ENCODE measurements at regions not wholly inside any gene's neighbourhood (a gene's known extent, or its start where the extent isn't known, plus 50 kb on each side); places are given as distances from the start of the nearest gene placed in this dataset.
"Not testable (repeated sequence)": the region's sequence is repeated elsewhere in the genome, so short reads cannot be mapped to it uniquely, and the experiment has no call there.

- peaks cover 10% of the 10 kb centered on the region for H3K27me3 Mint-ChIP-seq (ENCODE audit: low read depth)
- H3K9me3 Mint-ChIP-seq = no peaks in the 10 kb centered on the region
- CTCF ChIA-PET = no interaction called here
- no peak overlapping the region for H3K27ac Mint-ChIP-seq
- H3K4me1 Mint-ChIP-seq (ENCODE audit: low read depth) = no peaks in the 10 kb centered on the region
- H3K4me3 Mint-ChIP-seq = no peak overlapping the region
- no peaks in the 10 kb centered on the region for H3K36me3 Mint-ChIP-seq (ENCODE audit: low read depth)
- DNase-seq = no peak
- intact Hi-C loops (cut with micrococcal nuclease) = no loop called here
These were observed 285.4 kb upstream of the BOD1L1 start for GRCh38 chr4:13912966-13913365.

GRCh38 chr4:13917015-13917414 is 289.5 kb upstream of the BOD1L1 start:
- no peaks in the 10 kb centered on the region for H3K9me3 Mint-ChIP-seq
- no peaks in the 10 kb centered on the region for H3K36me3 Mint-ChIP-seq (ENCODE audit: low read depth)
- DNase-seq = no peak
- no peak overlapping the region for H3K27ac Mint-ChIP-seq
- CTCF ChIA-PET = no interaction called here
- H3K4me1 Mint-ChIP-seq (ENCODE audit: low read depth) = no peaks in the 10 kb centered on the region
- H3K27me3 Mint-ChIP-seq (ENCODE audit: low read depth) = peaks cover 7% of the 10 kb centered on the region
- no peak overlapping the region for H3K4me3 Mint-ChIP-seq
- intact Hi-C loops (cut with micrococcal nuclease) = no loop called here

- no peaks in the 10 kb centered on the region for H3K9me3 Mint-ChIP-seq
- peaks cover 7% of the 10 kb centered on the region for H3K27me3 Mint-ChIP-seq (ENCODE audit: low read depth)
- H3K27ac Mint-ChIP-seq = no peak overlapping the region
- no peaks in the 10 kb centered on the region for H3K36me3 Mint-ChIP-seq (ENCODE audit: low read depth)
- no peaks in the 10 kb centered on the region for H3K4me1 Mint-ChIP-seq (ENCODE audit: low read depth)
- intact Hi-C loops (cut with micrococcal nuclease) = no loop called here
- CTCF ChIA-PET = no interaction called here
- no peak for DNase-seq
- no peak overlapping the region for H3K4me3 Mint-ChIP-seq
These were observed 290.6 kb upstream of the BOD1L1 start for GRCh38 chr4:13918110-13918509.

GRCh38 chr4:13918991-13919441 is 291.5 kb upstream of the BOD1L1 start:
- H3K4me3 Mint-ChIP-seq = no peak overlapping the region
- H3K27me3 Mint-ChIP-seq (ENCODE audit: low read depth) = peaks cover 4% of the 10 kb centered on the region
- DNase-seq = no peak
- H3K27ac Mint-ChIP-seq = no peak overlapping the region
- no peaks in the 10 kb centered on the region for H3K9me3 Mint-ChIP-seq
- CTCF ChIA-PET = no interaction called here
- H3K4me1 Mint-ChIP-seq (ENCODE audit: low read depth) = no peaks in the 10 kb centered on the region
- H3K36me3 Mint-ChIP-seq (ENCODE audit: low read depth) = no peaks in the 10 kb centered on the region
- intact Hi-C loops (cut with micrococcal nuclease) = no loop called here

GRCh38 chr4:13920111-13920875 is 292.8 kb upstream of the BOD1L1 start:
- DNase-seq = no peak
- Mint-ChIP-seq H3K9me3 (peaks cover 2% of the 10 kb centered on the region), H3K4me1 (ENCODE audit: low read depth) (no peaks in the 10 kb centered on the region), H3K27me3 (ENCODE audit: low read depth) (no peaks in the 10 kb centered on the region), H3K36me3 (ENCODE audit: low read depth) (no peaks in the 10 kb centered on the region), H3K27ac (no peak overlapping the region), H3K4me3 (no peak overlapping the region)
- CTCF ChIA-PET = no interaction called here
- intact Hi-C loops (cut with micrococcal nuclease) = no loop called here

GRCh38 chr4:13920901-13921300 is 293.4 kb upstream of the BOD1L1 start:
- Mint-ChIP-seq H3K9me3 (peaks cover 2% of the 10 kb centered on the region), H3K4me3 (no peak overlapping the region), H3K27ac (no peak overlapping the region), H3K27me3 (ENCODE audit: low read depth) (no peaks in the 10 kb centered on the region), H3K36me3 (ENCODE audit: low read depth) (no peaks in the 10 kb centered on the region), H3K4me1 (ENCODE audit: low read depth) (no peaks in the 10 kb centered on the region)
- no peak for DNase-seq
- CTCF ChIA-PET = no interaction called here
- intact Hi-C loops (cut with micrococcal nuclease) = no loop called here

- H3K9me3 Mint-ChIP-seq = peaks cover 2% of the 10 kb centered on the region
- no peak overlapping the region for H3K4me3 Mint-ChIP-seq
- no peak overlapping the region for H3K27ac Mint-ChIP-seq
- no peaks in the 10 kb centered on the region for H3K4me1 Mint-ChIP-seq (ENCODE audit: low read depth)
- no peak for DNase-seq
- CTCF ChIA-PET = no interaction called here
- no peaks in the 10 kb centered on the region for H3K36me3 Mint-ChIP-seq (ENCODE audit: low read depth)
- H3K27me3 Mint-ChIP-seq (ENCODE audit: low read depth) = no peaks in the 10 kb centered on the region
- intact Hi-C loops (cut with micrococcal nuclease) = no loop called here
These were observed 294.3 kb upstream of the BOD1L1 start for GRCh38 chr4:13921805-13922204.

GRCh38 chr4:13922459-13922858 is 294.9 kb upstream of the BOD1L1 start:
- Mint-ChIP-seq H3K27me3 (ENCODE audit: low read depth) (no peaks in the 10 kb centered on the region), H3K27ac (no peak overlapping the region), H3K4me1 (ENCODE audit: low read depth) (no peaks in the 10 kb centered on the region), H3K36me3 (ENCODE audit: low read depth) (no peaks in the 10 kb centered on the region), H3K9me3 (peaks cover 2% of the 10 kb centered on the region), H3K4me3 (no peak overlapping the region)
- intact Hi-C loops (cut with micrococcal nuclease) = no loop called here
- no peak for DNase-seq
- CTCF ChIA-PET = no interaction called here

GRCh38 chr4:13922873-13923645 is 295.5 kb upstream of the BOD1L1 start:
- Mint-ChIP-seq H3K36me3 (ENCODE audit: low read depth) (no peaks in the 10 kb centered on the region), H3K27me3 (ENCODE audit: low read depth) (no peaks in the 10 kb centered on the region), H3K4me1 (ENCODE audit: low read depth) (no peaks in the 10 kb centered on the region), H3K27ac (no peak overlapping the region), H3K4me3 (no peak overlapping the region), H3K9me3 (peaks cover 2% of the 10 kb centered on the region)
- CTCF ChIA-PET = no interaction called here
- intact Hi-C loops (cut with micrococcal nuclease) = no loop called here
- no peak for DNase-seq

GRCh38 chr4:13924900-13925299 is 297.4 kb upstream of the BOD1L1 start:
- H3K4me3 Mint-ChIP-seq; DNase-seq; intact Hi-C loops (cut with micrococcal nuclease); H3K27me3 Mint-ChIP-seq (ENCODE audit: low read depth); CTCF ChIA-PET; H3K27ac Mint-ChIP-seq; H3K4me1 Mint-ChIP-seq (ENCODE audit: low read depth); H3K36me3 Mint-ChIP-seq (ENCODE audit: low read depth); H3K9me3 Mint-ChIP-seq: not testable (repeated sequence)

GRCh38 chr4:13928214-13928613 is 300.7 kb upstream of the BOD1L1 start:
- no peak for DNase-seq
- intact Hi-C loops (cut with micrococcal nuclease) = no loop called here
- Mint-ChIP-seq H3K9me3 (peaks cover 2% of the 10 kb centered on the region), H3K27me3 (ENCODE audit: low read depth) (peaks cover 5% of the 10 kb centered on the region), H3K4me1 (ENCODE audit: low read depth) (no peaks in the 10 kb centered on the region), H3K27ac (no peak overlapping the region), H3K4me3 (no peak overlapping the region), H3K36me3 (ENCODE audit: low read depth) (no peaks in the 10 kb centered on the region)
- CTCF ChIA-PET = no interaction called here

GRCh38 chr4:13930155-13930554 is 302.6 kb upstream of the BOD1L1 start:
- H3K27me3 Mint-ChIP-seq (ENCODE audit: low read depth) = peaks cover 5% of the 10 kb centered on the region
- H3K36me3 Mint-ChIP-seq (ENCODE audit: low read depth) = no peaks in the 10 kb centered on the region
- H3K4me3 Mint-ChIP-seq = no peak overlapping the region
- DNase-seq = no peak
- H3K9me3 Mint-ChIP-seq = no peaks in the 10 kb centered on the region
- H3K27ac Mint-ChIP-seq = no peak overlapping the region
- CTCF ChIA-PET = no interaction called here
- H3K4me1 Mint-ChIP-seq (ENCODE audit: low read depth) = no peaks in the 10 kb centered on the region
- intact Hi-C loops (cut with micrococcal nuclease) = loop anchor here (10.0 kb wide), 1 partner anchor 275 kb away; no protein-coding TSS in a partner anchor

- peaks cover 5% of the 10 kb centered on the region for H3K27me3 Mint-ChIP-seq (ENCODE audit: low read depth)
- DNase-seq = no peak
- intact Hi-C loops (cut with micrococcal nuclease) = loop anchor here (10.0 kb wide), 1 partner anchor 278 kb away; no protein-coding TSS in a partner anchor
- no peaks in the 10 kb centered on the region for H3K9me3 Mint-ChIP-seq
- no peaks in the 10 kb centered on the region for H3K36me3 Mint-ChIP-seq (ENCODE audit: low read depth)
- H3K27ac Mint-ChIP-seq = no peak overlapping the region
- CTCF ChIA-PET = no interaction called here
- H3K4me1 Mint-ChIP-seq (ENCODE audit: low read depth) = no peaks in the 10 kb centered on the region
- no peak overlapping the region for H3K4me3 Mint-ChIP-seq
These were observed 305.7 kb upstream of the BOD1L1 start for GRCh38 chr4:13933191-13933590.
